Hepatocyte (in vitro differentiated cells): ENCODE measurements at regions not wholly inside any gene's neighbourhood (a gene's known extent, or its start where the extent isn't known, plus 50 kb on each side); places are given as distances from the start of the nearest gene placed in this dataset.

Experiments
- DNase-seq: peaks from one replicate; pipeline ENCODE4 v3.0.0-alpha.2; 2016; ENCODE audit warnings: low spot score
- H2AFZ ChIP-seq: fragments of 200-600 bp; sonication (generic); 2 replicates; pipeline ENCODE4 v1.6.0; 2016; ENCODE audit warnings: antibody characterized with exemption, mild to moderate bottlenecking
- H3K27ac ChIP-seq: fragments of 200-600 bp; sonication (generic); 2 replicates; pipeline ENCODE4 v1.5.1; 2016; ENCODE audit warnings: mild to moderate bottlenecking
- H3K27me3 ChIP-seq: fragments of 200-600 bp; sonication (generic); 2 replicates; pipeline ENCODE4 v1.6.1; 2016
- H3K36me3 ChIP-seq: fragments of 200-600 bp; sonication (generic); replicated peaks from 2 replicates; pipeline ENCODE4 v1.5.1; 2016; ENCODE audit warnings: low read depth; ENCODE audit not compliant: insufficient read depth
- H3K4me1 ChIP-seq: fragments of 200-600 bp; sonication (generic); 2 replicates; pipeline ENCODE4 v1.5.1; 2016; ENCODE audit warnings: mild to moderate bottlenecking, moderate library complexity; ENCODE audit not compliant: insufficient read depth
- H3K4me2 ChIP-seq: fragments of 200-600 bp; sonication (generic); 2 replicates; pipeline ENCODE4 v1.6.0; 2016
- H3K4me3 ChIP-seq: fragments of 200-600 bp; sonication (generic); 2 replicates; pipeline ENCODE4 v1.5.1; 2016; ENCODE audit warnings: mild to moderate bottlenecking
- H3K79me2 ChIP-seq: fragments of 200-600 bp; sonication (generic); 2 replicates; pipeline ENCODE4 v1.6.0; 2017; ENCODE audit warnings: mild to moderate bottlenecking
- H3K9me2 ChIP-seq: fragments of 200-600 bp; sonication (generic); replicated peaks from 2 replicates; pipeline ENCODE4 v1.6.0; 2017; ENCODE audit warnings: mild to moderate bottlenecking; ENCODE audit not compliant: insufficient read depth
- H3K9me3 ChIP-seq: fragments of 200-600 bp; sonication (generic); 2 replicates; pipeline ENCODE4 v1.5.1; 2016; ENCODE audit warnings: low read depth, mild to moderate bottlenecking
- H4K20me1 ChIP-seq: fragments of 200-600 bp; sonication (generic); 2 replicates; pipeline ENCODE4 v1.6.0; 2016; ENCODE audit warnings: mild to moderate bottlenecking; ENCODE audit not compliant: insufficient read depth, poor library complexity, severe bottlenecking
- EZH2 ChIP-seq: fragments of 200-600 bp; sonication (generic); IDR thresholded peaks from 2 replicates; pipeline ENCODE4 v1.6.1; 2016; ENCODE audit warnings: antibody characterized with exemption, mild to moderate bottlenecking, borderline replicate concordance
- EZH2phosphoT487 ChIP-seq: fragments of 200-600 bp; sonication (generic); IDR thresholded peaks from one replicate; pipeline ENCODE4 v1.6.1; 2018; ENCODE audit warnings: antibody characterized with exemption, mild to moderate bottlenecking, low read depth, moderate library complexity; ENCODE audit not compliant: unreplicated experiment, severe bottlenecking
- WGBS: methylation state at CpG from one replicate; pipeline ENCODE4 v1.1.6; 2016; ENCODE audit warnings: low lambda C conversion rate; ENCODE audit errors: missing lambda C conversion rate; 5-methylcytosine and 5-hydroxymethylcytosine counted together
- TF ChIP-seq, protein P1 (sequence below): fragments of 200-600 bp; sonication (generic); IDR thresholded peaks from 2 replicates; pipeline ENCODE4 v1.5.1; 2016; ENCODE audit warnings: antibody characterized with exemption, mild to moderate bottlenecking; ENCODE audit not compliant: poor library complexity

DNA sequence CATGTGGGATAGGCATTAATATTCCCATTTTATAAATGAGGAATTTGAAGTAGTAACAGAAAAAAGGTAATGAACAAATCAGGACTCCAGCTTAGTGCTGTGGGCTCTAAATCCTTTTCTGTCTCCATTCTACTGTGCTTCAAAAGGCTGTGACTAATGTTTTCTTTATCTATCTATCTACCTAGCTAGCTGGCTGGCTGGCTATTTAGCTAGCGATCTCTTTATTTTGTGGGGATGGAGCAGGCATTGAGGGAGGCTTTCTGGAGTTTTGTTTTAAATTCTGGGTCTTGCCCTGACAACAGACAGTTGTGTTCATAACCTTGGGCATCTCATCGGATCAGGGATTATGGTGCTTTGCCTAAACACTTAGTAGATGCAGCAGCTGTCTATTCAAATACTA lies 139.2 kb downstream of the SOX4 start:
- Histone ChIP-seq H3K9me3 (no peaks in the 10 kb centered on the region), H2AFZ (no peak overlapping the region), H3K27me3 (no peaks in the 10 kb centered on the region), H3K9me2 (no peaks in the 10 kb centered on the region), H3K4me1 (peaks cover 12% of the 10 kb centered on the region), H3K4me3 (no peak overlapping the region), H4K20me1 (no peaks in the 10 kb centered on the region), H3K27ac (no peak overlapping the region), H3K79me2 (peaks cover 14% of the 10 kb centered on the region), H3K36me3 (no peaks in the 10 kb centered on the region), H3K4me2 (no peak overlapping the region)
- DNase-seq = no peak
- 37% methylated on average over 2 of the region's 2 CpGs for WGBS
- TF ChIP-seq, protein P1, sequence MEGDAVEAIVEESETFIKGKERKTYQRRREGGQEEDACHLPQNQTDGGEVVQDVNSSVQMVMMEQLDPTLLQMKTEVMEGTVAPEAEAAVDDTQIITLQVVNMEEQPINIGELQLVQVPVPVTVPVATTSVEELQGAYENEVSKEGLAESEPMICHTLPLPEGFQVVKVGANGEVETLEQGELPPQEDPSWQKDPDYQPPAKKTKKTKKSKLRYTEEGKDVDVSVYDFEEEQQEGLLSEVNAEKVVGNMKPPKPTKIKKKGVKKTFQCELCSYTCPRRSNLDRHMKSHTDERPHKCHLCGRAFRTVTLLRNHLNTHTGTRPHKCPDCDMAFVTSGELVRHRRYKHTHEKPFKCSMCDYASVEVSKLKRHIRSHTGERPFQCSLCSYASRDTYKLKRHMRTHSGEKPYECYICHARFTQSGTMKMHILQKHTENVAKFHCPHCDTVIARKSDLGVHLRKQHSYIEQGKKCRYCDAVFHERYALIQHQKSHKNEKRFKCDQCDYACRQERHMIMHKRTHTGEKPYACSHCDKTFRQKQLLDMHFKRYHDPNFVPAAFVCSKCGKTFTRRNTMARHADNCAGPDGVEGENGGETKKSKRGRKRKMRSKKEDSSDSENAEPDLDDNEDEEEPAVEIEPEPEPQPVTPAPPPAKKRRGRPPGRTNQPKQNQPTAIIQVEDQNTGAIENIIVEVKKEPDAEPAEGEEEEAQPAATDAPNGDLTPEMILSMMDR = no peak
- no peak for TF ChIP-seq EZH2
- TF ChIP-seq EZH2phosphoT487 = no peak

DNA sequence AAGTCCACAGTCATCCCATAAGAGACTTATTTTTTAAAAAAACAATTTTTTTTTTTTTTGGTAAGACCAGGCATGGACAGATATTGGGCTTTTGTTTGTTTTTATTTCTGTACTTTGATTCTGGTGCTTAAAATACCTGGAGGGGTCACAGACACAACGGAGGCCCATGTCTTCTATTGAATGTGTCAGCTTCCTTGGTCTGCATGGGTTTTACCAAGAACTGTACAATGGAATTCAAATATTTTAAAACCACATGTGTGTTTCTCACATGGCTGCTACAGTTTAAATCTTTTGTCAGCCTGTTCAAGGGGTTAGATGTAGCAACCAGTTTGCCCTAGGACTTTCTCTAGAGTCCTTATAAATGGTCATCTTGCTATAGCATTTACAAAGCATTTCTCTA lies 139.8 kb downstream of the SOX4 start:
- Histone ChIP-seq H3K36me3 (no peaks in the 10 kb centered on the region), H3K4me2 (no peak overlapping the region), H3K4me3 (no peak overlapping the region), H3K4me1 (peaks cover 13% of the 10 kb centered on the region), H3K9me3 (no peaks in the 10 kb centered on the region), H3K27me3 (no peaks in the 10 kb centered on the region), H2AFZ (no peak overlapping the region), H3K27ac (no peak overlapping the region), H4K20me1 (no peaks in the 10 kb centered on the region), H3K9me2 (no peaks in the 10 kb centered on the region), H3K79me2 (peaks cover 12% of the 10 kb centered on the region)
- 50% methylated on average over 1 of the region's 1 CpG for WGBS
- TF ChIP-seq, protein P1 = no peak
- TF ChIP-seq EZH2 (no peak), EZH2phosphoT487 (no peak)
- DNase-seq = no peak

DNA sequence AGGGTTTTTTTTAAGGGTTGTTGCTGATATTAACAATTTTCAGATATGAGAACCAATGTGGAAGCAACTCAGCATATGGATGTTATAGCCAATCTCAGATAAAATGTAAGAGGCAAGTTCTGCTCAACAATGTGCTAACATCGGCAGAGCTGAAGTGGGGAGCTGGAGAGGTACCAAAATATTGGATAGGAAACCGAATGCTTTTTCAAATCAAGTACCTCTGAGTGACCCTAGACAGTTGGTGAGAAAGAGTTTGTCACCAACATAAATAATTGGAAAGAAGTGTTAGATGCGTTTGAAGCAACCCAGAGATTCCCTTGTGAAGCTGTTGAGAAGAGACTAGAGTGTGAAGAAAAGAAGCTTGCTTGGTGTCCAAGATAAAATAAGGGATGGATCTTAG lies 140.7 kb downstream of the SOX4 start:
- Histone ChIP-seq H3K4me2 (no peak overlapping the region), H4K20me1 (no peaks in the 10 kb centered on the region), H3K4me3 (no peak overlapping the region), H3K4me1 (peaks cover 17% of the 10 kb centered on the region), H3K9me2 (no peaks in the 10 kb centered on the region), H2AFZ (no peak overlapping the region), H3K36me3 (no peaks in the 10 kb centered on the region), H3K79me2 (peaks cover 12% of the 10 kb centered on the region), H3K27me3 (no peaks in the 10 kb centered on the region), H3K27ac (no peak overlapping the region), H3K9me3 (no peaks in the 10 kb centered on the region)
- TF ChIP-seq, protein P1 = no peak
- TF ChIP-seq EZH2phosphoT487 = no peak
- no peak for TF ChIP-seq EZH2
- DNase-seq = no peak
- WGBS = 95% methylated on average over 3 of the region's 3 CpGs
